Right ventricle myocardium superior (tissue), 1 donor: ENCODE measurements at regions not wholly inside any gene's neighbourhood (a gene's known extent, or its start where the extent isn't known, plus 50 kb on each side); places are given as distances from the start of the nearest gene placed in this dataset.
A peak's percentile ranks its signal among the peaks of the same experiment; 100 is the strongest.
"Not testable (repeated sequence)": the region's sequence is repeated elsewhere in the genome, so short reads cannot be mapped to it uniquely, and the experiment has no call there.

Experiments
- ATAC-seq: fragments of 200-7000 bp; cut with Tn5 transposase; one replicate; pipeline ENCODE4 v1.9.1; 2020; ENCODE audit warnings: mild to moderate bottlenecking; ENCODE audit not compliant: poor library complexity
- DNase-seq: peaks from one replicate; pipeline ENCODE4 v3.0.0-alpha.2; 2020
- intact Hi-C: fragments of 100-400 bp; cut with DNase I; formaldehyde crosslinking; loops from one replicate; pipeline ENCODE4 v1.11.2; 2022
- donor health status: DM: no; HTN: yes; CAD: no; lungs with severe emphysema.

- peak; percentile 88 for ATAC-seq
- no peak for DNase-seq
Measured at GRCh38 chr1:236343246-236343870, 50.7 kb upstream of the EDARADD start.

GRCh38 chr1:236342403-236343245 is 51.5 kb upstream of the EDARADD start:
- ATAC-seq (no peak), DNase-seq (no peak)
- intact Hi-C loops: no loop called here

More at GRCh38 chr1:236343246-236343870, 50.7 kb upstream of the EDARADD start:
- intact Hi-C loops: no loop called here

- ATAC-seq (no peak), DNase-seq (no peak)
- intact Hi-C loops: no loop called here
Measured at GRCh38 chr1:236341298-236341697, 52.8 kb upstream of the EDARADD start.

- intact Hi-C loops: no loop called here
- DNase-seq: no peak
- ATAC-seq: no peak
Measured at GRCh38 chr1:236338096-236338495, 56.0 kb upstream of the EDARADD start.

- intact Hi-C loops: no loop called here
- no peak for DNase-seq
- no peak for ATAC-seq
Measured at GRCh38 chr1:236336084-236336483, 54.3 kb upstream of the ERO1B start.

GRCh38 chr1:236335633-236336032 is 53.9 kb upstream of the ERO1B start:
- ATAC-seq, intact Hi-C loops, DNase-seq: not testable (repeated sequence)

GRCh38 chr1:236334893-236335545 is 53.3 kb upstream of the ERO1B start:
- ATAC-seq (no peak), DNase-seq (no peak)
- intact Hi-C loops: no loop called here

GRCh38 chr1:236332092-236332758 is 50.5 kb upstream of the ERO1B start:
- DNase-seq: no peak

More at GRCh38 chr1:236332092-236332758, 50.5 kb upstream of the ERO1B start:
- intact Hi-C loops: no loop called here
- no peak for ATAC-seq
